ENCODE measurements at regions not wholly inside any gene's neighbourhood (a gene's known extent, or its start where the extent isn't known, plus 50 kb on each side); places are given as distances from the start of the nearest gene placed in this dataset.

DNA sequence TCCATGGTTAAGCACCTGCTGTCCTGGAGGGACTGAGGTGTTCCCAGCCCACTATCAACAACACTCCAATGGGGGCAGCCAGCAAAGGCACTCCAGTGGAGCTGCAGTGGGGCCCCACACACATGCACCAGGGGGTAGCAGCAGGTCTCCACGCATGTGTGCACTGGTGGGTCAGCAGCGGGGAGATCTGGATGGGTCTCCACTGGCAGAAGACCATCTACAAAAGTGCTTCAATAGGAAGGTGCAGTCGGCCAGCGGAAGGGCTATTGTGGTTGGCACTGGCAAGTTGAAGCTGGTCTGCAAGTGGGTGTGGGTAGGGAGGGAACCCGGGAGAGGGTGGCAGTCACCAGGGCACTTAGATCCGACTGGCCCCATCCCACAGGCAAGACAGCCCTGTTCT lies 1355.4 kb downstream of the NSUN3 start:
- no peaks in the 10 kb centered on the region for H3K9me2 ChIP-seq (ENCODE audit: low read depth, low read length)
- no peaks in the 10 kb centered on the region for H3K27me3 ChIP-seq (ENCODE audit: insufficient read depth, low read length)
- H3K4me1 ChIP-seq (ENCODE audit: insufficient read depth, low read length, severe bottlenecking), result no peaks in the 10 kb centered on the region
- no peaks in the 10 kb centered on the region for H3K79me2 ChIP-seq (ENCODE audit: insufficient read depth, low read length)
- no peaks in the 10 kb centered on the region for H3K9me3 ChIP-seq (ENCODE audit: low read length)
- H4K20me1 ChIP-seq (ENCODE audit: insufficient read depth, low read length), result no peaks in the 10 kb centered on the region
- no peak overlapping the region for H3K4me3 ChIP-seq (ENCODE audit: low read depth, low read length, poor library complexity, severe bottlenecking)
- H3K4me2 ChIP-seq (ENCODE audit: low read length), result no peak overlapping the region
- no peaks in the 10 kb centered on the region for H3F3A ChIP-seq (ENCODE audit: insufficient read depth, low read length)
- no peaks in the 10 kb centered on the region for H3K36me3 ChIP-seq (ENCODE audit: insufficient read depth, low read length)
- H3K27ac ChIP-seq (ENCODE audit: low read depth, low read length, poor library complexity, severe bottlenecking), result no peak overlapping the region
- no peak overlapping the region for H3K9ac ChIP-seq (ENCODE audit: low read length)
- TF ChIP-seq EZH2 (IDR thresholded peaks at IDR 0.05; ENCODE audit: borderline replicate concordance, low read length), result no peak
- TF ChIP-seq, protein P1, sequence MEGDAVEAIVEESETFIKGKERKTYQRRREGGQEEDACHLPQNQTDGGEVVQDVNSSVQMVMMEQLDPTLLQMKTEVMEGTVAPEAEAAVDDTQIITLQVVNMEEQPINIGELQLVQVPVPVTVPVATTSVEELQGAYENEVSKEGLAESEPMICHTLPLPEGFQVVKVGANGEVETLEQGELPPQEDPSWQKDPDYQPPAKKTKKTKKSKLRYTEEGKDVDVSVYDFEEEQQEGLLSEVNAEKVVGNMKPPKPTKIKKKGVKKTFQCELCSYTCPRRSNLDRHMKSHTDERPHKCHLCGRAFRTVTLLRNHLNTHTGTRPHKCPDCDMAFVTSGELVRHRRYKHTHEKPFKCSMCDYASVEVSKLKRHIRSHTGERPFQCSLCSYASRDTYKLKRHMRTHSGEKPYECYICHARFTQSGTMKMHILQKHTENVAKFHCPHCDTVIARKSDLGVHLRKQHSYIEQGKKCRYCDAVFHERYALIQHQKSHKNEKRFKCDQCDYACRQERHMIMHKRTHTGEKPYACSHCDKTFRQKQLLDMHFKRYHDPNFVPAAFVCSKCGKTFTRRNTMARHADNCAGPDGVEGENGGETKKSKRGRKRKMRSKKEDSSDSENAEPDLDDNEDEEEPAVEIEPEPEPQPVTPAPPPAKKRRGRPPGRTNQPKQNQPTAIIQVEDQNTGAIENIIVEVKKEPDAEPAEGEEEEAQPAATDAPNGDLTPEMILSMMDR (IDR thresholded peaks at IDR 0.05; ENCODE audit: low read length), result no peak
- no peak overlapping the region for H2AFZ ChIP-seq (ENCODE audit: low read length)

DNA sequence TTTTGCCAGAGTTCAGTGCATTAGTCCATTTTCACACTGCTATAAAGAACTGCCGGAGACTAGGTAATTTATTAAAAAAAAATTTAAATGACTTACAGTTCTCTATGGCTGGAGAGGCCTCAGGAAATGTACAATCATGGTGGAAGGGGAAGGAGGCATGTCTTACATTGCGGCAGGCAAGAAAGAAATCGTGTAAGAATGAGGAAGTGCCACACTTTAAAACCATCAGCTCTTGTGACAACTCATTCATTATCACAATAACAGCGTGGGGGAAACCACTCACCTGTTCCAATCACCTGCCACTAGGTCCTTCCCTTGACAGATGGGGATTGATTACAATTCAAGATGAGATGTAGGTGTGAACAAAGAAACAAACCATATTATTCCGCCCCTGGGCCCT lies 1361.4 kb downstream of the NSUN3 start:
- Histone ChIP-seq H3F3A (ENCODE audit: insufficient read depth, low read length) (no peaks in the 10 kb centered on the region), H3K4me3 (ENCODE audit: low read depth, low read length, poor library complexity, severe bottlenecking) (no peak overlapping the region), H3K9ac (ENCODE audit: low read length) (no peak overlapping the region), H3K9me3 (ENCODE audit: low read length) (no peaks in the 10 kb centered on the region), H3K4me2 (ENCODE audit: low read length) (no peak overlapping the region), H3K27me3 (ENCODE audit: insufficient read depth, low read length) (no peaks in the 10 kb centered on the region), H3K79me2 (ENCODE audit: insufficient read depth, low read length) (no peaks in the 10 kb centered on the region), H2AFZ (ENCODE audit: low read length) (no peak overlapping the region), H3K36me3 (ENCODE audit: insufficient read depth, low read length) (no peaks in the 10 kb centered on the region), H3K27ac (ENCODE audit: low read depth, low read length, poor library complexity, severe bottlenecking) (no peak overlapping the region), H3K9me2 (ENCODE audit: low read depth, low read length) (no peaks in the 10 kb centered on the region), H3K4me1 (ENCODE audit: insufficient read depth, low read length, severe bottlenecking) (no peaks in the 10 kb centered on the region), H4K20me1 (ENCODE audit: insufficient read depth, low read length) (no peaks in the 10 kb centered on the region)
- TF ChIP-seq, protein P1 (IDR thresholded peaks at IDR 0.05; ENCODE audit: low read length), result no peak
- TF ChIP-seq EZH2 (IDR thresholded peaks at IDR 0.05; ENCODE audit: borderline replicate concordance, low read length), result no peak

DNA sequence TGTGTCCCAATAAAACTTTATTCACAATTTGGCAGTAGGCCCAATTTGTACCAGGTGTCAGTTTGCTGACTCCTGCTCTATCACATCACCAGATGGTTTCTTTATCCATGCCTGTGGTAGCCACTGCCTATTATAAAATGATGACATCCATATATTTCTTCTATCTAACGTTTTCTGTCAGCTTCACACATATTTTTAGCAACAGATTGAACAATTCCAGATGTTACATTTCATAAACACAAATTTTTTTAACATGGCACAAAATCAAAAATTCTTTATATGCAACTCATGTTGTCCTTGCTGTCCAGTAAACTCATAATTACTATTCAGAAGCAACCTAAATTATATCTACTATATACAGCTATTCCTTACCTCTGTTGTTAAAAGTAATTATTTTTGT lies 1371.6 kb downstream of the NSUN3 start:
- H3F3A ChIP-seq (ENCODE audit: insufficient read depth, low read length), result no peaks in the 10 kb centered on the region

More for the DNA sequence above, 1371.6 kb downstream of the NSUN3 start:
- Histone ChIP-seq H3K9me3 (ENCODE audit: low read length) (no peaks in the 10 kb centered on the region), H3K27me3 (ENCODE audit: insufficient read depth, low read length) (no peaks in the 10 kb centered on the region), H2AFZ (ENCODE audit: low read length) (no peak overlapping the region), H3K27ac (ENCODE audit: low read depth, low read length, poor library complexity, severe bottlenecking) (no peak overlapping the region), H3K4me1 (ENCODE audit: insufficient read depth, low read length, severe bottlenecking) (no peaks in the 10 kb centered on the region), H3K4me2 (ENCODE audit: low read length) (no peak overlapping the region), H3K9me2 (ENCODE audit: low read depth, low read length) (no peaks in the 10 kb centered on the region), H3K79me2 (ENCODE audit: insufficient read depth, low read length) (no peaks in the 10 kb centered on the region), H3K36me3 (ENCODE audit: insufficient read depth, low read length) (no peaks in the 10 kb centered on the region), H4K20me1 (ENCODE audit: insufficient read depth, low read length) (no peaks in the 10 kb centered on the region), H3K9ac (ENCODE audit: low read length) (no peak overlapping the region), H3K4me3 (ENCODE audit: low read depth, low read length, poor library complexity, severe bottlenecking) (no peak overlapping the region)
- no peak for TF ChIP-seq EZH2 (IDR thresholded peaks at IDR 0.05; ENCODE audit: borderline replicate concordance, low read length)
- TF ChIP-seq, protein P1 (IDR thresholded peaks at IDR 0.05; ENCODE audit: low read length), result no peak
